CD8-positive, alpha-beta memory T cell (primary cell): ENCODE measurements at regions not wholly inside any gene's neighbourhood (a gene's known extent, or its start where the extent isn't known, plus 50 kb on each side); places are given as distances from the start of the nearest gene placed in this dataset.

ENCODE experiments used
- CTCF ChIA-PET: fragments of 350-600 bp; sonication (Branson Sonifier 250); formaldehyde crosslinking; loops from one replicate; lab custom pipeline; 2021; ENCODE audit warnings: antibody characterized with exemption; lab: Charles Lee
- POLR2A ChIA-PET: fragments of 350-600 bp; sonication (Branson Sonifier 250); formaldehyde crosslinking; loops from one replicate; lab custom pipeline; 2021; ENCODE audit warnings: antibody characterized with exemption; lab: Charles Lee
- DNase-seq, 5 donors: peaks; one replicate each; pipeline versions ENCODE4 v3.0.0 to v3.0.0-alpha.2; 2020 to 2022; ENCODE audit warnings: mixed read lengths in 1 of 5
- H3K27ac ChIP-seq: one replicate; pipeline ENCODE4 v1.7.0; 2013; ENCODE audit warnings: low read depth, mild to moderate bottlenecking, low read length, moderate library complexity
- H3K27me3 ChIP-seq: 2 replicates; pipeline ENCODE4 v1.7.0; 2013; ENCODE audit warnings: low read length, mild to moderate bottlenecking; ENCODE audit not compliant: insufficient read depth, poor library complexity, severe bottlenecking
- H3K36me3 ChIP-seq: 2 replicates; pipeline ENCODE4 v1.7.0; 2013; ENCODE audit warnings: mild to moderate bottlenecking, low read length, moderate library complexity; ENCODE audit not compliant: insufficient read depth
- H3K4me1 ChIP-seq: 2 replicates; pipeline ENCODE4 v1.7.0; 2013; ENCODE audit warnings: mild to moderate bottlenecking, low read length, moderate library complexity; ENCODE audit not compliant: insufficient read depth
- H3K4me3 ChIP-seq: 2 replicates; pipeline ENCODE4 v1.7.0; 2013; ENCODE audit warnings: mild to moderate bottlenecking, low read length
- H3K9me3 ChIP-seq: 2 replicates; pipeline ENCODE4 v1.7.0; 2013; ENCODE audit warnings: mild to moderate bottlenecking, low read length
- H3K27ac Mint-ChIP-seq, 8 donors: one replicate each; pipeline ENCODE4 v1.8.0; 2020 to 2021; ENCODE audit warnings: mixed read lengths in 8 of 8, mild to moderate bottlenecking in 6 of 8, inconsistent platforms in 3 of 8, moderate library complexity in 3 of 8
- H3K27me3 Mint-ChIP-seq, 2 donors: one replicate each; pipeline ENCODE4 v1.8.0; 2020 to 2021; ENCODE audit warnings: mixed read lengths in 2 of 2, mild to moderate bottlenecking in 1 of 2, moderate library complexity in 1 of 2
- H3K36me3 Mint-ChIP-seq, 3 donors: one replicate each; pipeline ENCODE4 v1.8.0; 2020 to 2021; ENCODE audit warnings: mixed read lengths in 3 of 3, inconsistent platforms in 1 of 3, mild to moderate bottlenecking in 1 of 3
- H3K4me1 Mint-ChIP-seq, 3 donors: one replicate each; pipeline ENCODE4 v1.8.0; 2020 to 2021; ENCODE audit warnings: mixed read lengths in 3 of 3, inconsistent platforms in 1 of 3, mild to moderate bottlenecking in 1 of 3
- H3K4me3 Mint-ChIP-seq, 7 donors: one replicate each; pipeline ENCODE4 v1.8.0; 2020 to 2021; ENCODE audit warnings: mixed read lengths in 7 of 7, mild to moderate bottlenecking in 6 of 7, moderate library complexity in 4 of 7, inconsistent platforms in 2 of 7
- H3K9me3 Mint-ChIP-seq, 5 donors: one replicate each; pipeline ENCODE4 v1.8.0; 2020 to 2022; ENCODE audit warnings: mixed read lengths in 5 of 5, mild to moderate bottlenecking in 3 of 5, moderate library complexity in 2 of 5, inconsistent platforms in 1 of 5

- no peak overlapping the region for H3K4me3 ChIP-seq
- H3K27me3 ChIP-seq = no peaks in the 10 kb centered on the region
- Mint-ChIP-seq H3K4me1 (no peaks in the 10 kb centered on the region), H3K4me3 (no peak overlapping the region), H3K27me3 (no peaks in the 10 kb centered on the region), H3K27ac (peak overlapping the region in 1 of 8 donors; percentile 8), H3K9me3 (peaks cover 0 to 8% (median 0%) of the 10 kb centered on the region in 5 donors), H3K36me3 (no peaks in the 10 kb centered on the region)
- no peaks in the 10 kb centered on the region for H3K4me1 ChIP-seq
- ChIA-PET CTCF (no interaction called here), POLR2A (no interaction called here)
- DNase-seq = no peak
- no peaks in the 10 kb centered on the region for H3K36me3 ChIP-seq
- H3K9me3 ChIP-seq = no peaks in the 10 kb centered on the region
- no peak overlapping the region for H3K27ac ChIP-seq
Observed at GRCh38 chr3:159323848-159324247, 522.0 kb downstream of the MFSD1 start.

GRCh38 chr3:159326998-159327397 is 525.1 kb downstream of the MFSD1 start:
- Mint-ChIP-seq H3K4me1 (no peaks in the 10 kb centered on the region), H3K9me3 (peaks cover 0 to 8% (median 0%) of the 10 kb centered on the region in 5 donors), H3K4me3 (no peak overlapping the region), H3K27me3 (no peaks in the 10 kb centered on the region), H3K27ac (no peak overlapping the region), H3K36me3 (no peaks in the 10 kb centered on the region)
- Histone ChIP-seq H3K36me3 (no peaks in the 10 kb centered on the region), H3K27me3 (no peaks in the 10 kb centered on the region), H3K27ac (no peak overlapping the region), H3K9me3 (no peaks in the 10 kb centered on the region), H3K4me1 (no peaks in the 10 kb centered on the region), H3K4me3 (no peak overlapping the region)
- ChIA-PET POLR2A (no interaction called here), CTCF (no interaction called here)
- DNase-seq = no peak

- H3K36me3 ChIP-seq = no peaks in the 10 kb centered on the region
- ChIA-PET CTCF (no interaction called here), POLR2A (no interaction called here)
Observed at GRCh38 chr3:159332535-159333099, 530.8 kb downstream of the MFSD1 start.

GRCh38 chr3:159339131-159339530 is 537.3 kb downstream of the MFSD1 start:
- H3K4me1 ChIP-seq = no peaks in the 10 kb centered on the region
- Mint-ChIP-seq H3K27ac (no peak overlapping the region), H3K4me3 (no peak overlapping the region), H3K4me1 (no peaks in the 10 kb centered on the region), H3K9me3 (peaks cover 3 to 11% (median 4%) of the 10 kb centered on the region in 5 donors), H3K27me3 (no peaks in the 10 kb centered on the region), H3K36me3 (no peaks in the 10 kb centered on the region)
- H3K36me3 ChIP-seq = no peaks in the 10 kb centered on the region
- ChIA-PET CTCF (no interaction called here), POLR2A (no interaction called here)
- H3K27me3 ChIP-seq = no peaks in the 10 kb centered on the region
- H3K4me3 ChIP-seq = no peak overlapping the region
- DNase-seq = no peak
- H3K27ac ChIP-seq = no peak overlapping the region
- H3K9me3 ChIP-seq = no peaks in the 10 kb centered on the region

More at GRCh38 chr3:159332535-159333099, 530.8 kb downstream of the MFSD1 start:
- Mint-ChIP-seq H3K27me3 (no peaks in the 10 kb centered on the region), H3K27ac (no peak overlapping the region), H3K9me3 (peaks cover 0 to 4% (median 0%) of the 10 kb centered on the region in 5 donors), H3K36me3 (no peaks in the 10 kb centered on the region), H3K4me1 (no peaks in the 10 kb centered on the region), H3K4me3 (no peak overlapping the region)
- no peaks in the 10 kb centered on the region for H3K4me1 ChIP-seq
- H3K27me3 ChIP-seq = no peaks in the 10 kb centered on the region
- H3K4me3 ChIP-seq = no peak overlapping the region
- no peaks in the 10 kb centered on the region for H3K9me3 ChIP-seq
- H3K27ac ChIP-seq = no peak overlapping the region
- no peak for DNase-seq

GRCh38 chr3:159340877-159341500 is 539.1 kb downstream of the MFSD1 start:
- CTCF ChIA-PET = interaction anchor here (1.0 kb wide), 1 partner anchor 10 kb away, joined by 4 read pairs; no protein-coding TSS in a partner anchor

GRCh38 chr3:159346271-159346903 is 544.5 kb downstream of the MFSD1 start:
- no peak overlapping the region for H3K4me3 ChIP-seq
- no peak overlapping the region for H3K4me3 Mint-ChIP-seq
- H3K27ac Mint-ChIP-seq = no peak overlapping the region

More at GRCh38 chr3:159340877-159341500, 539.1 kb downstream of the MFSD1 start:
- Mint-ChIP-seq H3K4me1 (no peaks in the 10 kb centered on the region), H3K4me3 (no peak overlapping the region), H3K9me3 (peaks cover 3 to 11% (median 4%) of the 10 kb centered on the region in 5 donors), H3K27ac (no peak overlapping the region), H3K36me3 (no peaks in the 10 kb centered on the region), H3K27me3 (no peaks in the 10 kb centered on the region)
- Histone ChIP-seq H3K4me3 (no peak overlapping the region), H3K4me1 (no peaks in the 10 kb centered on the region), H3K27ac (no peak overlapping the region), H3K27me3 (no peaks in the 10 kb centered on the region), H3K36me3 (no peaks in the 10 kb centered on the region), H3K9me3 (no peaks in the 10 kb centered on the region)
- no peak for DNase-seq
- POLR2A ChIA-PET = no interaction called here

GRCh38 chr3:159348431-159348830 is 546.6 kb downstream of the MFSD1 start:
- Histone ChIP-seq H3K36me3 (no peaks in the 10 kb centered on the region), H3K9me3 (no peaks in the 10 kb centered on the region), H3K27me3 (no peaks in the 10 kb centered on the region), H3K4me3 (no peak overlapping the region), H3K27ac (no peak overlapping the region), H3K4me1 (no peaks in the 10 kb centered on the region)
- ChIA-PET POLR2A (no interaction called here), CTCF (no interaction called here)
- H3K4me1 Mint-ChIP-seq = no peaks in the 10 kb centered on the region
- no peak overlapping the region for H3K27ac Mint-ChIP-seq
- H3K4me3 Mint-ChIP-seq = no peak overlapping the region
- no peaks in the 10 kb centered on the region for H3K27me3 Mint-ChIP-seq
- H3K36me3 Mint-ChIP-seq = no peaks in the 10 kb centered on the region
- no peak for DNase-seq
- H3K9me3 Mint-ChIP-seq = peaks cover 0 to 4% (median 0%) of the 10 kb centered on the region in 5 donors

More at GRCh38 chr3:159346271-159346903, 544.5 kb downstream of the MFSD1 start:
- Histone ChIP-seq H3K9me3 (no peaks in the 10 kb centered on the region), H3K4me1 (no peaks in the 10 kb centered on the region), H3K27ac (no peak overlapping the region), H3K27me3 (no peaks in the 10 kb centered on the region), H3K36me3 (no peaks in the 10 kb centered on the region)
- ChIA-PET POLR2A (no interaction called here), CTCF (no interaction called here)
- Mint-ChIP-seq H3K9me3 (peaks cover 0 to 4% (median 0%) of the 10 kb centered on the region in 5 donors), H3K36me3 (no peaks in the 10 kb centered on the region), H3K27me3 (no peaks in the 10 kb centered on the region), H3K4me1 (no peaks in the 10 kb centered on the region)
- DNase-seq = no peak

GRCh38 chr3:159356606-159357005 is 554.8 kb downstream of the MFSD1 start:
- no peak overlapping the region for H3K27ac ChIP-seq
- no peaks in the 10 kb centered on the region for H3K9me3 ChIP-seq
- H3K27me3 ChIP-seq = no peaks in the 10 kb centered on the region
- H3K36me3 Mint-ChIP-seq = no peaks in the 10 kb centered on the region
- no peaks in the 10 kb centered on the region for H3K36me3 ChIP-seq
- CTCF ChIA-PET = no interaction called here
- no peak overlapping the region for H3K4me3 ChIP-seq
- peaks cover 0 to 1% of the 10 kb centered on the region in 2 donors for H3K27me3 Mint-ChIP-seq
- H3K9me3 Mint-ChIP-seq = peaks cover 0 to 5% (median 0%) of the 10 kb centered on the region in 5 donors
- H3K4me3 Mint-ChIP-seq = no peak overlapping the region
- DNase-seq = no peak
- no peak overlapping the region for H3K27ac Mint-ChIP-seq
- POLR2A ChIA-PET = no interaction called here
- no peaks in the 10 kb centered on the region for H3K4me1 ChIP-seq
- H3K4me1 Mint-ChIP-seq = no peaks in the 10 kb centered on the region
